HFFc6 (cell line): ENCODE measurements at regions not wholly inside any gene's neighbourhood (a gene's known extent, or its start where the extent isn't known, plus 50 kb on each side); places are given as distances from the start of the nearest gene placed in this dataset.

Experiments used
- DNase-seq: peaks from one replicate; pipeline ENCODE4 v3.0.0-alpha.2; 2018
- H3K27ac Mint-ChIP-seq: 2 replicates; pipeline ENCODE4 v1.8.0; 2020; ENCODE audit warnings: mild to moderate bottlenecking, mixed read lengths
- H3K27me3 Mint-ChIP-seq: 2 replicates; pipeline ENCODE4 v1.8.0; 2021; ENCODE audit warnings: mild to moderate bottlenecking, moderate library complexity, mixed read lengths; ENCODE audit not compliant: insufficient read depth
- H3K36me3 Mint-ChIP-seq: 2 replicates; pipeline ENCODE4 v1.8.0; 2021; ENCODE audit warnings: low read depth, mixed read lengths
- H3K4me1 Mint-ChIP-seq: 2 replicates; pipeline ENCODE4 v1.8.0; 2020; ENCODE audit warnings: low read depth, mixed read lengths
- H3K4me3 Mint-ChIP-seq: 2 replicates; pipeline ENCODE4 v1.8.0; 2020; ENCODE audit warnings: mild to moderate bottlenecking, moderate library complexity, mixed read lengths
- H3K9me3 Mint-ChIP-seq: 2 replicates; pipeline ENCODE4 v1.8.0; 2020; ENCODE audit warnings: mild to moderate bottlenecking, mixed read lengths
- TF ChIP-seq, protein P1 (sequence below): fragments of 200-600 bp; sonication (generic); IDR thresholded peaks from 2 replicates; pipeline ENCODE4 v1.5.0; 2021; ENCODE audit warnings: antibody characterized with exemption, mild to moderate bottlenecking

GRCh38 chr2:82137441-82137840 is 1832.9 kb upstream of the LRRTM1 start:
- DNase-seq = no peak
- Mint-ChIP-seq H3K27ac (no peak overlapping the region), H3K4me3 (no peak overlapping the region), H3K4me1 (no peaks in the 10 kb centered on the region), H3K27me3 (no peaks in the 10 kb centered on the region), H3K9me3 (peaks cover 15% of the 10 kb centered on the region), H3K36me3 (no peaks in the 10 kb centered on the region)
- TF ChIP-seq, protein P1, sequence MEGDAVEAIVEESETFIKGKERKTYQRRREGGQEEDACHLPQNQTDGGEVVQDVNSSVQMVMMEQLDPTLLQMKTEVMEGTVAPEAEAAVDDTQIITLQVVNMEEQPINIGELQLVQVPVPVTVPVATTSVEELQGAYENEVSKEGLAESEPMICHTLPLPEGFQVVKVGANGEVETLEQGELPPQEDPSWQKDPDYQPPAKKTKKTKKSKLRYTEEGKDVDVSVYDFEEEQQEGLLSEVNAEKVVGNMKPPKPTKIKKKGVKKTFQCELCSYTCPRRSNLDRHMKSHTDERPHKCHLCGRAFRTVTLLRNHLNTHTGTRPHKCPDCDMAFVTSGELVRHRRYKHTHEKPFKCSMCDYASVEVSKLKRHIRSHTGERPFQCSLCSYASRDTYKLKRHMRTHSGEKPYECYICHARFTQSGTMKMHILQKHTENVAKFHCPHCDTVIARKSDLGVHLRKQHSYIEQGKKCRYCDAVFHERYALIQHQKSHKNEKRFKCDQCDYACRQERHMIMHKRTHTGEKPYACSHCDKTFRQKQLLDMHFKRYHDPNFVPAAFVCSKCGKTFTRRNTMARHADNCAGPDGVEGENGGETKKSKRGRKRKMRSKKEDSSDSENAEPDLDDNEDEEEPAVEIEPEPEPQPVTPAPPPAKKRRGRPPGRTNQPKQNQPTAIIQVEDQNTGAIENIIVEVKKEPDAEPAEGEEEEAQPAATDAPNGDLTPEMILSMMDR = no peak

DNA sequence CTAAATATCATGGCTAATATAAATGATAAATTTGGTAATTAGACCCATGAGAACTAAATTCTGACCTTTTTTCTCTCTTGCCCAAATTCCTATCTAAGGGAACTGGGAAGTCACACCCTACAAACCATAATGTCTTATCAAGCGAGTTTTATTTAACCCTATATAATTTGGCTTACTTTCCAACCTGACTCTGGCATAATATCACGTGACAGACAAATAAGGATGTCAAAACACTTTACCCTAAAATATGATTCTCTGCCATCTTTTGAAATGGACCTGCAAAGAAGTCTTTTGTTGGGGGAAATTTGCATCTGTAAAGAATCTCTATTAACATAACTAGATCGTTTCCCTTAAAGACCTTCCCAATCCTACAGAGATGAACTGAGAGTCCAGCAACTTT is 1823.5 kb upstream of the LRRTM1 start:
- TF ChIP-seq, protein P1 = no peak
- H3K9me3 Mint-ChIP-seq = peaks cover 36% of the 10 kb centered on the region
- no peaks in the 10 kb centered on the region for H3K27me3 Mint-ChIP-seq
- DNase-seq = no peak
- no peaks in the 10 kb centered on the region for H3K4me1 Mint-ChIP-seq
- no peak overlapping the region for H3K4me3 Mint-ChIP-seq
- no peaks in the 10 kb centered on the region for H3K36me3 Mint-ChIP-seq
- H3K27ac Mint-ChIP-seq = no peak overlapping the region

GRCh38 chr2:82124629-82125028 is 1820.1 kb upstream of the LRRTM1 start:
- H3K4me1 Mint-ChIP-seq = no peaks in the 10 kb centered on the region
- no peak overlapping the region for H3K4me3 Mint-ChIP-seq
- H3K27me3 Mint-ChIP-seq = no peaks in the 10 kb centered on the region
- no peak overlapping the region for H3K27ac Mint-ChIP-seq
- TF ChIP-seq, protein P1 = no peak
- no peak for DNase-seq
- H3K36me3 Mint-ChIP-seq = no peaks in the 10 kb centered on the region
- H3K9me3 Mint-ChIP-seq = peaks cover 36% of the 10 kb centered on the region

DNA sequence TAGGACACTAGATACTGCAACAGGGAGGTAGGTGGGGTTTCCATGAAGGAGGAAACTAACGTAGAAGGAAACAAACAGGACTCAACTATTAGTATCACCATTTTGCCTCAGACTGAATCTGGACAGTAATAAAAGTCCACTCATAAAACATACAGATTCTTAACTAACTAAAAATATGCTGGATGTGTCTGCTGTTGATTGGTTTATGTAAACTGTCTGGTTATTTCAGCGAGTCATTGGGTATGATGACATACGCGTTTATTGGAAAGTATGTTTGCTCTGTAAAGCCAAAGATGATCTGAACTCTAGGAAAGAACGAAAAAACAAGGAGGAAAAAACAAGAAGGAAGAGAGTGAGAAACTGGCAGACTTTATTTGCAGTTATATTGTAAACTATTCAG is 1816.1 kb upstream of the LRRTM1 start:
- no peak overlapping the region for H3K27ac Mint-ChIP-seq
- no peak for DNase-seq
- H3K4me3 Mint-ChIP-seq = no peak overlapping the region
- H3K27me3 Mint-ChIP-seq = no peaks in the 10 kb centered on the region
- H3K4me1 Mint-ChIP-seq = no peaks in the 10 kb centered on the region
- H3K9me3 Mint-ChIP-seq = peaks cover 24% of the 10 kb centered on the region
- H3K36me3 Mint-ChIP-seq = no peaks in the 10 kb centered on the region
- TF ChIP-seq, protein P1 = no peak

DNA sequence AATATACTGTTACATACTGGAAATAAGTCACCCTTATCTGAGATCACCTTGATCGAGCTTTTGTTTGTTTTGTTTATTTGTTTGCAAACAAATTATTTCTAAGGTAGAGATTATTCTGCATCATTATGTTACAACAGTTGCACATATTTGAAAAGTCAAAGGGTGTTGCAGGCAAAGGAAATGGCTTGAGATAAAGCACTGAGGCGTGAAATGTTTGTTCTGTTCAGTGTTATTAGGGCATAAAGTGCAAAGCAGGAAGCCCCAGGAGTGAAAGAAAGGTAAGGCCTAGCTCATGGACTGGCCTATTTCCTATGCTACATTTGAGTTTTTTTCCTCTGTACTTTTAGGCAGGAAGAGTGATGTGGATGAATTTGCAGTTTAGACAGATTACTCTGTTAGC is 1815.6 kb upstream of the LRRTM1 start:
- H3K27ac Mint-ChIP-seq = no peak overlapping the region
- no peak for DNase-seq
- TF ChIP-seq, protein P1 = no peak

DNA sequence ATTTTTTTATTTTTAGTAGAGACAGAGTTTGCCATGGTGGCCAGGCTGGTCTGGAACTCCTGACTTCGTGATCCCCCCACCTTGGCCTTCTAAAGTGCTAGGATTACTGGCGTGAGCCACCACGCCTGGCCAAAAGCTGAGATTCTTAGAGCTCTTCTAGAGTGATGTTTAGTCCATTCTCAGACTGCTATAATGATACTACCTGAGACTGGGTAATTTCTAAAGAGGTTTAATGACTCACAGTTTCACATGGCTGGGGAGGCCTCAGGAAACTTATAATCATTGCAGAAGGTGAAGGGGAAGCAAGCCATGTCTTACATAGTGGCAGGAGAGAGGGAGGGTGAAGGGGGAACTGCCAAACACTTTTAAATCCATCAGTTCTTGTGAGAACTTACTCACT is 1804.9 kb upstream of the LRRTM1 start:
- DNase-seq = no peak
- Mint-ChIP-seq H3K4me3 (no peak overlapping the region), H3K27me3 (no peaks in the 10 kb centered on the region)

More for the DNA sequence above, 1815.6 kb upstream of the LRRTM1 start:
- Mint-ChIP-seq H3K27me3 (no peaks in the 10 kb centered on the region), H3K4me1 (no peaks in the 10 kb centered on the region), H3K9me3 (peaks cover 19% of the 10 kb centered on the region), H3K36me3 (no peaks in the 10 kb centered on the region), H3K4me3 (no peak overlapping the region)

More for the DNA sequence above, 1804.9 kb upstream of the LRRTM1 start:
- H3K9me3 Mint-ChIP-seq = peaks cover 51% of the 10 kb centered on the region
- H3K36me3 Mint-ChIP-seq = no peaks in the 10 kb centered on the region
- H3K27ac Mint-ChIP-seq = no peak overlapping the region
- TF ChIP-seq, protein P1 = no peak
- H3K4me1 Mint-ChIP-seq = no peaks in the 10 kb centered on the region
